HepG2 (cell line): ENCODE measurements at regions not wholly inside any gene's neighbourhood (a gene's known extent, or its start where the extent isn't known, plus 50 kb on each side); places are given as distances from the start of the nearest gene placed in this dataset.

Experiments used
- ATAC-seq: fragments of 200-7000 bp; cut with Tn5 transposase; 3 replicates; pipeline ENCODE4 v1.9.1; 2020; ENCODE audit warnings: mild to moderate bottlenecking, moderate library complexity
- BruUV-seq: library from RNA; stranded (reverse); fragments of 400-500 nt; replicated peaks from 2 replicates; lab custom pipeline; 2021; lab: Mats Ljungman, UMichigan
- CTCF ChIA-PET: fragments of 300-600 bp; formaldehyde crosslinking; extraction: SDS; loops from one replicate; lab custom pipeline; 2021; ENCODE audit warnings: low total read pairs, inconsistent platforms, low intra/inter-chr PET ratio; lab: Yijun Ruan, JAX
- POLR2A ChIA-PET: fragments of 350-600 bp; sonication (Branson Sonifier 250); formaldehyde crosslinking; loops from one replicate; lab custom pipeline; 2020; ENCODE audit warnings: antibody characterized with exemption, inconsistent platforms; lab: Yijun Ruan, JAX
- DNase-seq: peaks from one replicate; pipeline ENCODE4 v3.0.0-alpha.2; 2015; ENCODE audit warnings: low spot score
- FAIRE-seq: peaks from 3 replicates; lab custom pipeline; 2011; peaks lifted over from hg19 to GRCh38; lab: Jason Lieb, UNC
- H2AFZ ChIP-seq: one replicate; pipeline ENCODE4 v1.6.1; 2011; ENCODE audit warnings: low read length, inconsistent platforms
- H3K27ac ChIP-seq: fragments of 300-600 bp; 3 replicates; pipeline ENCODE4 v1.8.0; 2011; ENCODE audit warnings: mixed run types, mild to moderate bottlenecking, mixed read lengths, low read length, inconsistent platforms; ENCODE audit not compliant: insufficient read depth; ENCODE audit errors: extremely low read length
- H3K27me3 ChIP-seq, 2 experiments: fragments of 200-600 bp in 1 of 2; 2 replicates in 1 of 2; 3 replicates in 1 of 2; pipeline versions ENCODE4 v1.6.0 to v1.8.0; 2011; ENCODE audit warnings: low read length in 2 of 2, mild to moderate bottlenecking in 2 of 2, moderate library complexity in 2 of 2, inconsistent platforms in 1 of 2; ENCODE audit not compliant: insufficient read depth in 2 of 2, control insufficient read depth in 1 of 2
- H3K36me3 ChIP-seq, 2 experiments: fragments of 200-600 bp in 1 of 2; replicated peaks in 1 of 2; 2 replicates in 1 of 2; 3 replicates in 1 of 2; pipeline versions ENCODE4 v1.5.1 to v1.8.0; 2011; ENCODE audit warnings: low read length in 2 of 2, inconsistent platforms in 1 of 2; ENCODE audit not compliant: insufficient read depth in 2 of 2, control insufficient read depth in 1 of 2
- H3K4me1 ChIP-seq: 2 replicates; pipeline ENCODE4 v1.5.1; 2012; ENCODE audit warnings: low read length, inconsistent platforms; ENCODE audit not compliant: insufficient read depth
- H3K4me2 ChIP-seq: 2 replicates; pipeline ENCODE4 v1.6.0; 2011; ENCODE audit warnings: low read depth, low read length, inconsistent platforms
- H3K4me3 ChIP-seq, 3 experiments: fragments of 200-600 bp in 1 of 3; sonication (generic), shearing (Covaris generic) in 1 of 3; replicated peaks in 1 of 3; 2 replicates each; pipeline ENCODE4 v1.5.1; 2011 to 2016; ENCODE audit warnings: low read length in 3 of 3, inconsistent platforms in 2 of 3, low read depth in 2 of 3, mild to moderate bottlenecking in 2 of 3, control low read depth in 1 of 3, mixed read lengths in 1 of 3; ENCODE audit not compliant: insufficient read depth in 1 of 3
- H3K79me2 ChIP-seq: one replicate; pipeline ENCODE4 v1.6.1; 2011; ENCODE audit warnings: low read length, inconsistent platforms; ENCODE audit not compliant: insufficient read depth
- H3K9ac ChIP-seq: 2 replicates; pipeline ENCODE4 v1.6.0; 2011; ENCODE audit warnings: mild to moderate bottlenecking, low read depth, low read length, inconsistent platforms; ENCODE audit not compliant: insufficient read depth
- H3K9me3 ChIP-seq: 2 replicates; pipeline ENCODE4 v1.5.1; 2012; ENCODE audit warnings: mild to moderate bottlenecking, low read length
- H4K20me1 ChIP-seq: 2 replicates; pipeline ENCODE4 v1.6.0; 2011; ENCODE audit warnings: inconsistent platforms, mild to moderate bottlenecking, low read length, moderate library complexity; ENCODE audit not compliant: insufficient read depth
- HOXA5 ChIP-seq: sonication (generic); formaldehyde crosslinking; IDR thresholded peaks from 2 replicates; pipeline ENCODE4 v1.4.0; 2020; ENCODE audit warnings: missing genetic modification reagents
- IKZF4 ChIP-seq: sonication (generic); formaldehyde crosslinking; IDR thresholded peaks from 2 replicates; pipeline ENCODE4 v1.5.1; 2020; ENCODE audit warnings: borderline replicate concordance, mild to moderate bottlenecking, low read depth, missing genetic modification reagents; ENCODE audit errors: not compliant biosample characterization
- ZNF121 ChIP-seq: sonication (generic); formaldehyde crosslinking; IDR thresholded peaks from 2 replicates; pipeline ENCODE4 v1.5.0; 2020; ENCODE audit warnings: mild to moderate bottlenecking, missing genetic modification reagents
- ZNF792 ChIP-seq: IDR thresholded peaks from 2 replicates; pipeline ENCODE4 v1.6.1; 2016
- ZNF891 ChIP-seq: sonication (generic); formaldehyde crosslinking; IDR thresholded peaks from 2 replicates; pipeline ENCODE4 v1.5.0; 2020; ENCODE audit warnings: mild to moderate bottlenecking, missing genetic modification reagents
- WGBS: methylation state at CpG from one replicate; pipeline ENCODE4 v1.1.6; 2017; ENCODE audit warnings: low lambda C conversion rate; 5-methylcytosine and 5-hydroxymethylcytosine counted together
- in situ Hi-C: cut with HindIII; loops from 2 replicates; pipeline ENCODE4 v1.10.0; 2017; ENCODE audit warnings: low pct_unique_long_range_greater_than_20kb; ENCODE audit not compliant: extremely low pct_ligation_motif_present
- intact Hi-C: fragments of 100-400 bp; cut with micrococcal nuclease; formaldehyde crosslinking; loops from one replicate; pipeline ENCODE4 v1.10.0; 2022; ENCODE audit not compliant: unreplicated experiment

- WGBS: 90% methylated on average over 2 of the region's 2 CpGs
- H3K36me3 ChIP-seq: no peaks in the 10 kb centered on the region
- H3K27me3 ChIP-seq: no peaks in the 10 kb centered on the region
- no peak overlapping the region for H3K4me2 ChIP-seq
- no peak overlapping the region for H3K4me3 ChIP-seq
- TF ChIP-seq IKZF4 (CRISPR knock-in tag): no peak
- no peak for TF ChIP-seq ZNF792 (CRISPR knock-in tag)
- BruUV-seq: no TSS peak
- ChIA-PET CTCF (no interaction called here), POLR2A (no interaction called here)
- H3K9me3 ChIP-seq: peaks cover 8% of the 10 kb centered on the region; the same call in 1 of the 2 replicates
- in situ Hi-C loops (no loop called here), intact Hi-C loops (no loop called here)
- ATAC-seq (no peak), FAIRE-seq (no peak), DNase-seq (no peak)
- no peaks in the 10 kb centered on the region for H4K20me1 ChIP-seq
- no peak overlapping the region for H3K27ac ChIP-seq
- no peaks in the 10 kb centered on the region for H3K79me2 ChIP-seq
- H3K9ac ChIP-seq: no peak overlapping the region
- H2AFZ ChIP-seq: no peak overlapping the region
- H3K4me1 ChIP-seq: peaks cover 19% of the 10 kb centered on the region
Observed at GRCh38 chr5:96031180-96031579, 69.5 kb upstream of the ELL2 start.

DNA sequence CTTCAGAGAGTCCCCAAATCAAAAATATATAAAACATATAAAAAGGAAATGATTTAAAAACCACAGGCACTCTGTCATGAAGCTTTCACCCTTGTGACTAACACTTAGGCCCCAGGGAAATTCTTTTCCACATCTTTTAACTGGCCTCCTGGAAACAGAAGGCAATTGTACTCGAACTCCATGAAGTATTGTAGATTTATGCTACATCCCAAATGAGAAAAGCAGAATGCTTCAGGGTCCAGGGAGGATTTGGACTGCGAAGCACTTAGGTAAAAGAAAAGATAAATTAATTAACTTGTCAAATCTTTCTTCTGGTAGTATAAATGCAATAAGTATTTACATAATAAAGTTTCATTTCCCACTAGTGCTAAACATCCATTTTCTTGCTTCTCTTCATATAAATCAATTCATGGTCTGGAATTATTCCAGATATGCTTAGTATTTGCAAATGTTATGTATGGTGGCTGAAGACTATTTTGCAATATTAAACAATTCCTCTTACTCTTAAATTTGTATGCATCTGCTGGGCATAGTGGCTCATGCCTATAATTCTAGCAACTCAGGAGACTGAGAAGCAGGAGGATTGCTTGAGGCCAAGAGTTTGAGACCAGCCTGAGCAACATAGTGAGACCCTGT is 64.9 kb upstream of the ELL2 start:
- FAIRE-seq (no peak), ATAC-seq (no peak), DNase-seq (no peak)
- peaks cover 31% of the 10 kb centered on the region for H3K4me1 ChIP-seq
- no peaks in the 10 kb centered on the region for H3K9me3 ChIP-seq
- ChIA-PET POLR2A (no interaction called here), CTCF (no interaction called here)
- 94% methylated on average over 2 of the region's 2 CpGs for WGBS
- in situ Hi-C loops: no loop called here
- no peak overlapping the region for H3K4me2 ChIP-seq
- TF ChIP-seq ZNF121 (CRISPR knock-in tag): 0 out of 2 replicates have a peak, but pooled peaks have one; percentile 24
- TF ChIP-seq HOXA5 (CRISPR knock-in tag): no peak
- no peak for TF ChIP-seq ZNF891
- H3K9ac ChIP-seq: no peak overlapping the region
- H3K79me2 ChIP-seq: no peaks in the 10 kb centered on the region
- intact Hi-C loops: no loop called here
- BruUV-seq: no TSS peak
- H4K20me1 ChIP-seq: no peaks in the 10 kb centered on the region
- H2AFZ ChIP-seq: no peak overlapping the region
- no peaks in the 10 kb centered on the region for H3K27me3 ChIP-seq
- H3K36me3 ChIP-seq: no peaks in the 10 kb centered on the region
- no peak overlapping the region for H3K27ac ChIP-seq
- no peak overlapping the region for H3K4me3 ChIP-seq
